H4 (cell line): ENCODE measurements at regions not wholly inside any gene's neighbourhood (a gene's known extent, or its start where the extent isn't known, plus 50 kb on each side); places are given as distances from the start of the nearest gene placed in this dataset.
A peak's percentile ranks its signal among the peaks of the same experiment; 100 is the strongest.

Experiments used
- DNase-seq: peaks from one replicate; pipeline ENCODE4 v3.0.0-alpha.2; 2015; ENCODE audit warnings: low spot score

DNA sequence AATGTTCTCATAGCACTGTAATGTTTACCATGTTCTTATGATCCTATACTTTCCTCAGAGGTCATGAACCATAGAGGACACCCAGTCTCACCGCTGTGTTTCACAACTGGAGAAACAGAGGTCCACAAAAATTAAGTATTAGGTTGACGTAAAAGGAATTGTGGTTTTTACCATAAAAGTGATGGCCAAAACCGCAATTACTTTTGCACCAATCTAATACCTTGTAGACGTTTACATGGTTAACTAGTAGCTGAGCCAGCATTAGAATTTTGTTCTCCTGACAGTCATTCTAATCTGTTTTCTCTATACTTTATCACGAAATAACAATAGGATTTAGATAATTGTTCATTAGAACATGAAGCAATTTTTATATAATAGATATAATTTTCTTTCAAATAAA is 763.4 kb upstream of the ARGLU1 start:
- no peak for DNase-seq

DNA sequence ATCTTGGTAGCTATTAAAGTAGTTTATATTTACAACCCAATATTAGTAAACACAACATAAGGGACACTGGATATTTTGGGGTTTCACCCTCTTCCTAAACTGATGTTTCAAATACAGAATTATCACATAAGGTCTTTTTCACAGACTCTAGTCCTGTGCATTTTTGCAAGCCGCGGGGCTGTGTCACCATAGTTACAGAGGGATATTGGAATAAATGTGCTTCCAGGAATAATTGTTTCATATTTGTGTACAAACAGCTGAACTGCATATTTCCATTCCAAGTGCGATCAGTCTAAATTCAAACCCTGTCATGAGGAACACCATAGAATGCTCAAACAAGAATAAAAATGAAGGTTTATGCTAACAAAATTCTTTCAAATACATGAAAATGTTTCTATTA is 762.5 kb upstream of the ARGLU1 start:
- no peak for DNase-seq

DNA sequence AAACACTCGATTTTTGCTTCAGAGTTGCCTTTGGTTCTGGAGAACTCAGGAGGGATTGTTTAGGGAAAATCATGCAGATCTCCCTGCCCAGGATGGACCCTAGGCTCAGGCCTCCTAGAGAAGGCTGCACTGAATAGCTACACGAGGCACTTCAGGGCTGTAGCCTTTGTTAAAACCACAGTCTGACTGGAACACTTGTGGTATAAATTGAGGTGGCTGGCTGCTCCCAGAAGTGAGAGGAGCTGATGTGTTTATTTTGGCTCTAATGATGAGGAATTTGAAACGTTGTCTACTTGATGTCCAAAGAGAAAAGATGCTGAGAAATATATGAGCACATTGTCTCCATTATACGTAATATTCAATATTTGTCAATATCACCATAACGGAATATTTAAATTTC is 762.1 kb upstream of the ARGLU1 start:
- no peak for DNase-seq

DNA sequence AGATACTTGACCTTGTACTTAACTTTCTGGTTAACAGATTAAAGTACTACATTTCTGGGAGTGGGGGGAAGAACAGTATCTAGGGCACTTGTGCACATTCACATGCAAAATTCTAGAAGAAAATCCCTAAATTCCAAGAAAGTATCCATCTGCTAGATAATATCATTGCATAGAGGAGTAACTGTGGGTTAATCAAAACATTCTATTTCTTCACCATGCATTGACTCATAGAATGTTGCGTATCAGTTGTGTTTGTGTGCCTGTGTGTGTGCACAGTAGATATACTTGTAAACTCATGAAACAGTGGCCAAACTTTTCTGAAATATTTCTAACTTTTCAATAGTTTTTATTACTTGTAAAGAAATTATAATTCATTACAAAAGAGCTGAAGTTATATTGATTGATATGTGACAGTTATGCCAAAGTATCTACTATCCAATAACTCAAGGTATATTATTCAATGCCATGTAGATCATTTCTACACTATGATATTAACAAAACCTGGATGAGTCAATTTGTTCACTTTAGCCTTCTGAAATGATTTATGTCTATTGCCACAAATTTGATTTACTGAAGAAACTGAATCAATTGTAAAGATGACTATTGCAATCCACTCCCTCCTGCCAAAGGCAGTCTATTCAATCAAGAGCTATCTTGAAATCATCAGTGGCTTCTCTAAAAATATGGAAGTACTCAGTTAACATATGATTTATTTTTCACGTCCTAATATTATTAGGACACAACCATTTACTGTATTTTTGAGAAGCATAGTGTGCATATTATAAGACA is 756.7 kb upstream of the ARGLU1 start:
- no peak for DNase-seq

DNA sequence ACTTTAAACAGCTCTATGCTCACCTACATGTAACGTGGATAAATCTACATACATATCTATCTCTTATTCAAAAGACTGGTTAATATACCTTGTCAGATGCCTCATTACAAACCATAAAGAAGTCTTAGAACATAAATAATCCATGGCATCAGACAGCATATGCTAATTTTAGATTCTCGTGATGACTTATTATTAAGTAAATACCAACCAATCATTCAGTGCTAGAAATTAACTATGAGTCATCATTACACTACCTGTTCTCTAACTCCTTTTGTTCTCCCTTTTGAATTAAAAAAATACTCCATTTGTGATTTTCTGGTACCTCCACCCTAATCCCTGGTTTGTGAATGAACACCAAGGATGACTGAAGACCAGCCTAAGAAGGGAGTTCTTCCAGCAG is 754.3 kb upstream of the ARGLU1 start:
- no peak for DNase-seq

DNA sequence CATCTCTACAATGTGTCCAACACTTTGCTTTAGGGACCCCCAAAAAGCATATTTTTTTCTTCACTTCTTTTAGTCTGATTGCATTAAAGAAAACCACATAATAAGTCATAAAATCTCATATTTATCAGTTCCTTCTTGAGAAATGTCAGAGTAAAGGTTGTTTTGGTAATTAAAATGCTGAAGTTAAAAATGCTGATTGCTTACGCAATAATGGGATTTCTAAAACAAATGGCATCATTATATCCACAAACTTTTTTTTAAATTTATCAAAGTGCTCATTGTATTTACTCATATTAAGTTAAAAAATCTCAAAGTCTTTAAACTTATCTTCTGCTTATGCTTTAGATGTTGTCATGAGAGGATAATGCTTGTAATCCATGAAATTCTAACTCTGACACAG is 737.2 kb upstream of the ARGLU1 start:
- no peak for DNase-seq

DNA sequence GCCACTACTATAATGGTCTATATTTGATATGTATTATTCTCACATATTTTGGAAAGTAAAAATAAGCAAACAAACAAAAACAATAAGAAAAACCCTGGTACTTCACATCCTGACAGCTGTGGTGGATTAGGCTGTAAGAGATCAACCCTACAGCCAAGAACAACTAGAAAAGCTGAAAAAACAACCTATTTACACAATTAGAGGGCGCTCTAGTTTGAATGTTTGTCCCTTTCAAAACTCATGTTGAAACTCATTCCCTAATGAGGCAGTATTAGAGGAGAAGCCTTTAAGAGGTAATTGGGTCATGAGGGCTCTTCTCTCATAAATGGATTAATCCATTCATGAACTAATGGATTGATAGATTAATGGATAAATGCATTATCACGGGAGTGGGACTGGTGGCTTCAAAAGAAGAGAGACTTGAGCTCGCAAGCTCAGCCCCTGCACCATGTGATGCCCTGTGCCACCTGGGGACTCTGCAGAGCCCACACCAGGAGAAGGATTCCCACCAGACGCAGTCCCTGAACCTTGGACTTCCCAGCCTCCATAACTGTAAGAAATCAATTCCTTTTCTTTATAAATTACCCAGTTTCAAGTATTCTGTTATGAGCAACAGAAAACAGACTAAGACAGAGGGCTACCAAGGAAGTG is 733.9 kb upstream of the ARGLU1 start:
- no peak for DNase-seq

DNA sequence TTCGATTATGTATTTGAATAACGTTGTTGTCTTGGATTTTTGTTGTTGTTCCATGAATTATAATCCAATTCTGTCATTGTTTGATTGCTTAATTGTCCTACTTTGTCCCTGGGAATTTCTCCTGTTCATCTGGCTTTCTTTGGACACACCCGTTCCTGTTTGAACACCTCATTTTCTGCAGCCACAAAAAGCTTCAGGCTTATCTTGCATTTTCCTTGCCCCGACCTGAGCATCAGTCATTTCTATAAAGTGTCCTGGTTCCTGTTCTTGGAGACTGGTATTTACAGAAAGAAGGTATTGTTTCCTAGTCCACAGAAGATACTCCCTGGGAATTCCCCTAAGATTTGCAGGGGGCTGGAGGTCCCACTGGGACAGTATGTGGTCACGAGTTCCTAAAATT is 731.8 kb upstream of the ARGLU1 start:
- DNase-seq = no peak

DNA sequence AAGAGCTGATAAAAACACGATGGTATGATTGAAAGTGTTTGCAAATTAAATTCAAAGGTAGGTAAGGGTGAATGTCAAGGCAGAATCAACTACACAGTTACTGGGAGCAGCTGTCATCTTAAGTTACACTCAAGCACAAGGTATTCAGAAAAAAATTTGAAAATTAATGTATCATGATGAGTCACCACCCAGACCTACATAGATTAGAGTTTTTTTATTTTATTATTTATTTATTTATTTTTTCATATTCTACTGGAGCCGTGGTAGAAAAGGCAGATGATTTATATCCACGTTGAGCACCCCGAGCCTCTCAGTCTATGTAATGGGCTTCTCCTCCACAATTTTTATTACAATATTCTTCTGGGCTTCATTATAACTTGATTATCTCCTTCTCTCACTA is 728.9 kb upstream of the ARGLU1 start:
- DNase-seq = no peak

DNA sequence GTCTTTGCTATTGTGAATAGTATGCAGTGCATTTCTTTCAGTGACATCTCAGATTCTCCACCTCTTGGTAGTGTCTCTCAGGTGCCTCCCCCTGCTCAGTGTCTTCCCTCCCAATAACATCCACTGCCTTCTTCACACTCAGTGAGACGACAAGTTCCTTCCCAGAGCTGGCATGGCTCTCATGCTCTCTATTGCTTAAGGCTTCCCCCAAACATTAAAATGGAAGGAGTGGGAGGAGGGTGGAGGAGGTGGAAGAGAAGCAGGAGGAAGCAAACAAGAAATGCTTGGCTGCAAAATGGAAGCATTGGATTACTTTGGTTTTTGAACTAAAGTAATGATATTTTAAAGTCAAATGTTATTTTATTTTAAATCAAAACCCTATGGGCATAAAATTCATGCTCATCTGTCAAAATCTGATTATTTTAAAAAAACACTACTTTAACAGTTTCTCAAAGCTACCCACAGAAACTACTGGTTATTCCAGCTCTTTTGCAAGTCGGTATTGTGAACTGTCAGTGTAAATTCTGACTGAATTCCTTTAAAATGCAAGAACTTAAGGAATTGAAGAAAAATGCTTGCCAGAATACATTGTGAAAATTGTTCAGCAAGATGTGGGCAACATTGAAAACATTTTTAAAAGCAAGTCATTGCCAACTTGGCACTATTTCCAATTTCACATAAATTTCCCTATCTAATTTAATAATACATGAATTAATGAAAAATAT is 727.6 kb upstream of the ARGLU1 start:
- no peak for DNase-seq

DNA sequence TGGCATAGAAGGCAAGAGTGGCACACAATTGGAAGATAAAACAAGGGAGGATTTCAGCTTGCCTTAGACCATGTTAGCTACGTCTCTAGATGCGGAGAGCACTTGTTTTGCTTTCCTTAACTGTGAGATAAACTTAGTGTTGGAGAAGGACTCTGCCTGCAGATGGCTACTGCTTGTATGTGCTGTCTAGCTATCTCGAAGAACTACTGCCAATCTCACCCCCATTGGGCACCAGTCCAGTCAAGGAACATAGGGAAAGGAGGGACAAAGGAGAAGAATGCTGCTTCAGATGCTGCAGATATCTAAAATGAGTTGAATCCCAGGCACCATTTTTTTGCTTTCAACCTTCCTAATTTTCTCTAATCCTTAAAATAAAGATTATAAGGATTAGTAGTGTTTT is 726.0 kb upstream of the ARGLU1 start:
- DNase-seq = no peak

DNA sequence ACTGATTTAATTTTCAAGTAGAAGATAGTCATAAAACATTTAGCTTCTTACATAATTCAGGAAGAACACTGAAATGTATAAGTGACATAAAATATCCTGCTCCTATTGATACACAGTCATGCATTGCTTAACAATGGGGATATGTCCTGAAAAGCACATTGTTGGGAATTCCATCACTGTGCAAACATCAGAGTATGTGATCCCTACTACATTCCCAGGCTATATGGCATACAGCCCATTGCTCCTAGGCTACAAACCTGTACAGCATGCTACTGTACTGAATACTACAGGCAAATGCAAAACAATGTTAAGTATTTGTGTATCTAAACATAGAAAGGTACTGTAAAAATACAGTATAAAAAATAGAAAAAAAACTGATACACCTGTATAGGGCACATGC is 723.9 kb upstream of the ARGLU1 start:
- no peak for DNase-seq

DNA sequence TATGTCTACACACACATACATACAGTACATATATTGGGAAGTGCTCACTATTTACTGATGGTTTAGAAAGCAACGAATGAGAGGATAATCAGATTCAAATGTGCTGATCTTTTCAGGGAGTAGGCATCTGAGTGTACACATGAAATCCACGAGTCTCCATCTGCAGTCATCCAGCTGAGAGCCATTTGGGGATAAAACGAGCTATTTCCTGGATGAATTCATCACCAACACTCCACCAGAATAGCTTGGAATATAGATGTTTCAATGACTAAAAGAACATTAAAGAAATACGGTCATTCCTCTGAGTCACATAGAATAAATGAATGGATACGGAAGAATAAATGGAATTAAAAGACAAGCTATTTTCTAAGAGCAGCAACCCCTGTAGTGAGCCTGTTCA is 721.6 kb upstream of the ARGLU1 start:
- no peak for DNase-seq

DNA sequence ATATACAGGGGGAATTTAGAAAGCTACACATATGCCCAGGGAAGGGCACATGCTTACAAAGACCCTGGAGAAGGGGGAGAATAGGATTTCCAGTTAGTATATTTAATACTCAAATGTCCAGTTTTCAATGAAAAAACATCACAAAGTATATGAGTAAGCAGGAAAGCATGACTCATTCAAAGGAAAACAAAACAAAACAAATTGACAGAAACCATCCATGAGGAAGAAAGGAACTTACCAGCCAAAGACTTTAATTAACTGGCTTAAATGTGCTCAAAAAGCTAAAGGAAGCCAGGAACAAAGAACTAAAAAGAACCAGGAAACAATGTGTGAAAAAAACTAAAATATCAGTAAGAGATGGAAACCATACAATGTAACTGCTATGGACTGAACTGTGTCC is 716.2 kb upstream of the ARGLU1 start:
- DNase-seq = no peak

DNA sequence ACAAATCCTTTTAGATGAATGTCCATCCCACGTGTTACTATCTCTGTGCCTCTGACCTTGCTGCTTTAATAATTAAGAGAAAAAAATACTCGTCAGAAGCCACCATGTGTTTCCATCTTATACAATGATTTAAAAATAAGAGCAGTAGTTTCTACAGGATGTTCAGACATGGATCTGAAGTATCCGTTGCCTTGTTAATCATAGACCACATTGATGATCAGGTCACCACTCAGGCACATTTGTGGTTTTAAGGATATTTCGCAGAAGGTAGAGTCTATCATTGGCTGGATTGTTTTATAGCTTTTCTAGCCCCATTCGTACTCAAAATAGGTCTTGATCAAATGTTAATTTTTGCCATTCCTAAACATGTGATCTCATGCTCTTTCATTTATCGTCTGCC is 710.0 kb upstream of the ARGLU1 start:
- DNase-seq = no peak

DNA sequence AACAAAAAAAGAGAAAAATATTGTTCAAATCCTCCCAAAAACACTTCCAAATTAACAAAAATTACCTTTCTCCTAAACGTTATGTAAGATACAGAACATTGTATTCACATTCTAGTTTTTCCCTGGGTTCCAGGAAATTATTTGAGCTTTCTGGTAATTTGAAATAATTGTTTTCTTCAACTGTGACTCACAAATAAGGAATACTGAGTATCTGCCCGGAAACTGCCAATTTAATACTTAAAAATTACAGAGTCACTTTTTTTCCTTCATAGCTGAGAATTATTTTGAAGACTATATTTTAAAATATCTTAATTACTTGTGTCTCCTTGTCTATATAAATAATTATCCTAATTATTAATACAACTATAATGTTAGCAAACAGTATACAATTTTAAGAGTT is 709.0 kb upstream of the ARGLU1 start:
- no peak for DNase-seq

DNA sequence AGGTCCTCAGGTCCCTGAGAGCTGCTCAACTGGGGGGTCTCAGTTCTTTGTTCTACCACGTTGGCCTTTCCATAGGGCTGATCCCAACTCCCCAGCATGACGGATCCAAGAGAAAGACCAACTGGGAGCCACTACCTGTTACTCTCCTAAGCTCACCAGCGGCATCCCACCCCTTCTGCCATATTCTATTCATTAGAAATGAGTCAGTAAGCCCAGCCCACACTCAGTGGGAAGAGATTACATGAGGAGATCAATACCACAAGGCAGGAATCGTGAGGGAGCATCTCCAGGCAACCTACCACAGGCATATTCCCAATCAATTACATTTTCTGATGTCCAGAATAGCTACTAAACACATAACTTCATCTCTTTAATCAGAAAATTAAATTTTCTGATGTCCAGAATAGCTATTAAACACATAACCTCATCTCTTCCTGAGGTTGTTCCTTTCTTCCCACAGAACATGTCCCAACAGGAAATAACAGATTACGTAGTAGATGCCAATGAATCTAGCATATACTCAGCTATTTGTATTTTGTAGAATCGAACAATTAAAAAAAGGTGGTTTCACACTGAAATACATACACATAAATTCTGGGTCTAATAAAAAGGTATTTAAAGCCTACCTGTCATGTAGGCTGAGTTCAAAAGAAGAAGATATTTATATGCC is 708.1 kb upstream of the ARGLU1 start:
- DNase-seq = no peak

DNA sequence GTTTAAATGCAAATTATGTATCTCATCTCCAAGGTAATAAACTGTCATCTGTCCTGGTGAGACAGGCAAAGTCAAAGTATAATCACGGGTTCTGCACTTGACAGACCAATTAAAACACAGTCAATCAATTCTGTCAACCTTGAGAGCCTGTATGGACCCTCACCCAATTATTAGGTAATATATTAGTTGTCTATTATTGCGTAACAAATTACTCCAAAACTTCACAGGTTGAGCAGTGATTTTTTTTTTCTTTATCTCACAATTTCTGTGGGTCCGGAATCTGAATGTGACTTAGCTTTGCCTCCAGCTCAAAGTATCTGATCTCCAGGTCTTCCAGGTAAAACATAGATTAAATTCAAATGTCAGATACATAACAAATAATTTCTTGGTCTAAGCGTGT is 707.4 kb upstream of the ARGLU1 start:
- DNase-seq = no peak

DNA sequence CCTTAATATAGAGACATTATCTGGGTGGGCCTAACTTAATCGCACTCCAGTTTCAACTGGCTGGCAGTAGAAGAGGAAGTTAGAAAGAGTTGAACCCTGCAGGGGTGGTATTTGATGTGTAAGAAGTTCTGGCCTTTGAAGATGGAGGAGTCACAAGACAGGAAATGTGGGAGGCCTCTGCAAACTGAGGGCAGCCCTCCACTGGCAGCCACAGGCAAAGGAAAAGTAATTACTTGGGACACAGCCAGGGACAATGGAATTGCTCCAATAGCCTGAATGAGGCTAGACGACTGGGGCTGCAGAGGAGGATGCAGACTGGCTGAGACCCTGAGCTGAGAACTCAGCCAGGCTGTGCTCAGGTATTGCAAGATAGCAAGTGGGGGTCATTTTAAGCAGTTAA is 703.3 kb upstream of the ARGLU1 start:
- DNase-seq = peak; percentile 72

DNA sequence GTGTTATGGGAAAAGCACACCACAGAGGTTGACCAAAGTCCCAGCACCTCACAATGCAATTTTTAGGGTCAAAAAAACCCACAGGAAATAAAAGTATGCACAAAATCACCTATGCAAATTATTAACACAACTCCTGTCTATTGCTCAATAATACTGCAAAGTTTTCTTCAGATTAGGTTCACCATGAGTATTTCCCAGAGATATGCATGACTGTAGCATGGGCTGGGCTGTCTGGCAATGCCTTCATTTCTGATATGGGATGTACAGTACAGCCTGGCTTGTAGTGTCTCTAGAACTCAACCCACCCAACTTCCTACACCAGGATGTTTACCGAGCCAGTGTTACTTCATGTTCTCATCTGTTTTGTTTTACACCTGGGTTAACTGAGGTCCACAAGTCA is 698.7 kb upstream of the ARGLU1 start:
- DNase-seq = no peak

DNA sequence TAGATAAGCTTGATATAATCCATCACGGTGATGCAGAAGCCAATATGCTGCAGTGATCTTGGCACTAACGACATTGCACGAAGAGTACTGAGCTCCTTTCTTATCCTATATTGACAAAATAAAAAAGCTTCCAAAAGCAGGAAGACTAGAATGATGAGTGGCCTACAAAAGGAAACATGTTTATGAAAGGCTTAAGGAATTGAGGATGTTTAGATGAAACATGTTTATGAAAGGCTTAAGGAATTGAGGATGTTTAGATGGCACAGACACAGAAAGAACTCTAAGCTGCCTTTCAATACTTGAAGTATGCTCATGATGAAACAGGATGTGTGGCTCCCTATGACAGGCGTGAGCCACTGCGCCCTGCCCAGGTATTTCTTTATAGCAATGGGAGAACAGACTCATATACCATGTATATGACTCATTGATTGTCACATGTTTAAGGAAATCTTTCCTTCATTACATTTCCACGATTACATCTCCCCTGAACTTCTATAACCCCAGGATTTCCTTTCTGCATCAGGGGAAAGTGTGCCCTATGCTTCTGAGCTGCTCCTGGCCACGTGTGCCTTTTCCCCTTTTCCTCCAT is 690.8 kb upstream of the ARGLU1 start:
- peak; percentile 90 for DNase-seq

DNA sequence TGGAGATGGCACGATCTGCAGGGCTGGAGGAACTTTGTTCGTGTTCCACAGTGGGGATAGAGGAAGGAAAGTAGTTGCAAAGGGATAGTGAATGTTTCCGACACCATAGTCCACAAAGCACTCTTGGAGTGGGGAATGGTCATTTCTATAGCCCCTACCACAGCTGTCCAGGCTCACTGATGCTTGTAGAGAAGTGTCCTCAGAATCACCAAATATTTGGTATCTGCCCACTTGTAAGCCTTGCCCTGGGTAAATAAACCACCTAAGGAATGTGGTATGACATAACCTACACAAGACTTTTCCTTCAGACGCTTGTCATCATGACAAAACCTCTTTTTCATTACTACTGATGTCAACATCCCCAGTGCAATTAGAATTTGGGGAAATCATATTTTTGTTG is 686.5 kb upstream of the ARGLU1 start:
- peak; percentile 4 for DNase-seq
